Islet precursor cell (in vitro differentiated cells): ENCODE measurements at regions not wholly inside any gene's neighbourhood (a gene's known extent, or its start where the extent isn't known, plus 50 kb on each side); places are given as distances from the start of the nearest gene placed in this dataset.

ENCODE experiments used
- DNase-seq: peaks from one replicate; pipeline ENCODE4 v3.0.0-alpha.2; 2018

DNA sequence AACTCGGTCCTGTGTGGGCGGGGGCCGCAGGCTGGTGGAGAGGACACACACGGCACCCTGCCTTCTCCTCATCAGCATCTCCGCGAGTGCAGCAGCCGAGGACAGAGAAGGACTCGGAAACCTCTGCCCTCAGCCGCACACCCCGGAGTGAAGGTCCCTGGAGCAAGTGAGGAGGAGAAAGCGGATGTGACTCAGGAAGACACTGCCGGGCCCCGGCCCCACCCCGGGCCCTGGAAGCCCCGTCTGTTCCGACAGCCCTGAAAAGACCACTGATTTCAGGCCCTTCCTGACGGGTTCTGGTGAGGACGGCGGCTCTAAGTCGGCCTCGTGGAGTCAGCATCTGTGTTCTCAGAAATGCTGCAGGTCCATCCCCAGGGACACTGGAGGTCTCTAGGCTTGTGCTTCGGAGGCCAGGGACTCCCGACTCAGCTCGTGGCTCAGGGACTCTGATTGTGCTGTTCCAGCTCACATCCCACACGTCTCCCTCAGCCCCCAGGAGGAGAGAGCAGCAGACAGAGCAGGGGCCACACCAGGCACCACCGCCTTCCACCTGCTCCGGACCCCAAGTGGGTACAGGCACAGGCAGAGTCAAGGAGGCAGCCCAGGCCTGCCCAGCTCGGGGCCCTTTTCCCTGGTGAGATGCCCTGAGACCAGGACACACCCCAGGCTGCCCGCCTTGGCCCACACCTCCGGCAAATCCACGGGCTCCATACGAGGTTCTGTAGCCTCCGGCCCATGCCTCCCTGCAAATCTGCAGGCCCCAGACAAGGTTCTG is 134.5 kb upstream of the NKX1-1 start:
- DNase-seq = no peak

GRCh38 chr4:1539859-1540600 is 133.8 kb upstream of the NKX1-1 start:
- no peak for DNase-seq

DNA sequence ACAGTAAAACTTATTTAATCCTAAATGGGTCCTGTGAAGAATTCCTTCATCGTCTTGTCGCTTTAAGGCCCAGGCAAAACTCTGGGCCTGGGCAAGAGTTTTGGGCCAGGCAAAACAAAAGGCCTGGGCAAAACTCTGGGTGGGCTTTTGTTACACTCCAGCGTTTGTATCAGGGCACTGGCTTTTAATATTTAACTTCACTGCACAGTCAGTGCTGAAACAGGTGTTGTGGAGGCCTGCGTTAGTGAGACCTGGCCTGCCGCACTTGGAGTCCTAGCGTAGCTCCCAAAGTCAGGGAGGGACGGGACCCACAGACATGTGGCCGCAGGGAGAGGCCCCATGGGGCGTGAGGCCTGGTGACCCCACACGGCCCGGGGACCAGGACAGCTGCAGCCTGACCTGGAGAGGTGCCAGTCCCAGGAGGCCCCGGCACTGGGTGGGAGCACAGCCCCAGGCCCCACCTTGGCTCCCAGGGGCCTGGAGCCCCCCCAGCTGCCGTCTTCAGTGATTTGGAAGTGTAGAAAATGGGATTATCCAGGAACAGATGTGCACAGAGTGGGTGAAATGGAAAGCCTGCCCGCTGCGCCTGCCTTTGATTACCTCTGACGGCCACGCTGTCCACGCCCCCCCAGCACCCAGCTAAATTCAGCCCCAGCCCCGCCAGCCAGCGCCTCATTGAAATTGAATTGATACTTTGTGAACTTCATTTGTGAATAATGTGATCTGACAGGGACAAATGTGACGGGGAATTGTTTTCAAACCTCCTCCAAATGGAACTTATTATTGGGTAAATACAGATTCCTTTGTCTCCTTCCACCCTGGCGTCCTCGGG is 132.9 kb upstream of the NKX1-1 start:
- no peak for DNase-seq

- DNase-seq = no peak
Measured at GRCh38 chr4:1538096-1538410, 131.8 kb upstream of the NKX1-1 start.

DNA sequence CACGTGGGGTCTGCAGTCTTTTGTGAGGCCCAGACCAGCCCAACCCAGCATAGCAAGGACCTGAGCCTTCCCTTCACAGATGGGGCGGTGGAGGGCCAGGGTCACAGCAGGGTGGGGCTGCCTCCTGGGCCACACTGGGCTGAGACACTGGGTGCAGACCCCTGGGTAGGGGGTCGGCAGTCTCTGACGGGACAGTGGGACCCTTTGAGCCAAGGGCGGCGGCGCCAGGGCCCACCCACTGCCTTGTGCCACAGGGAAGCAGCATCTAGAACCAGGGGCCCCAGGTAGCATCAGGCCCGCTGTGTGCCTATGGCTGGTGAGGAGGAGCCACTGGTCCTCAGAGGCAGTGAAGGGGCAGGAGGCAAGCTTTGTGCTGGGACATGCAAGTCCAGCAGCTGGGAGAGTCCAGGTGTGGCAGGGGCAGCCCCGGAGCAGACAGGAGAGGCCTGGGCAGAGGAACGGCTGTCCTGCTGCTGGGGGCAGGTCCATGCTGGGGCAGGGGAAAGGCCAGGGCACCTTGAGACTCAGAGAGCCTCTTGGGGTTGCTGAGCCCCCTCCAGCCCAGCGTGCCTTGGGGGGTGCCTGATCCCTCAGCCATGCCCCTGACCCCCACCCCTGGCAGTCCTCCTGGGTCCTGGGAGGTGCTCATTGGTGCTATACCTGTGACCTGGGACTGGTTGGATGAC is 131.3 kb upstream of the NKX1-1 start:
- no peak for DNase-seq

GRCh38 chr4:1536579-1537409 is 130.6 kb upstream of the NKX1-1 start:
- no peak for DNase-seq

- no peak for DNase-seq
Measured at GRCh38 chr4:1535926-1536578, 129.8 kb upstream of the NKX1-1 start.

DNA sequence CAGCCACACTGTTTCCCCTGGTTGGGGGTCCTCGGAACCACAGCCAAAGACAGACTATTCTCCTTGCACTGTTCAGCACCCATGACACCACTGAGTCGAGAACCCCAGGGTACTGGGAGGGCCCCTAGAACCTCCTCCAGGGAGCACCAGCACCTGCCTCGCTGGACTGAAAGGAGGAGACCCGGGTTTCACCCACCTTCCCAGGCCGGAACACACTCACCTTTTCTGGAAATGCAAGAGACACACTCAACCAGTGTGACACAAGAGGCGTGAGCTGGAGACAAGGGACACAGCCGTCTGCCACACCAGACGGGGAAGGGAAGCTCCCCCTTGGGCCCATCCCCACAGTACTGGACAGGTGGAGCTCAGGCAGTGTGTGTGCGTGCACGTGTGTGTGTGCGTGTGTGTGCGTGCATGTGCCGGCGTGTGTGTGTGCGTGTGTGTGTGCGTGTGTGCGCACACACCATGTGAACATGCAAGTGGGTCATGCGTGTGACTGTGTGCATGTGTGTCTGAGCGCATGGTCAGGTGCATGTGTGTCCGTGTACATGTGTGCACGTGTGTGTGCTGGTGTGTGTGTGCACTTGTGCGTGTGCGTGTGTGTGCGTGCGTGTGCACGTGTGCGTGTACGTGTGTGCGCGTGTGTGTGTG is 128.8 kb upstream of the NKX1-1 start:
- no peak for DNase-seq

- DNase-seq = no peak
Measured at GRCh38 chr4:1534095-1534872, 128.0 kb upstream of the NKX1-1 start.

DNA sequence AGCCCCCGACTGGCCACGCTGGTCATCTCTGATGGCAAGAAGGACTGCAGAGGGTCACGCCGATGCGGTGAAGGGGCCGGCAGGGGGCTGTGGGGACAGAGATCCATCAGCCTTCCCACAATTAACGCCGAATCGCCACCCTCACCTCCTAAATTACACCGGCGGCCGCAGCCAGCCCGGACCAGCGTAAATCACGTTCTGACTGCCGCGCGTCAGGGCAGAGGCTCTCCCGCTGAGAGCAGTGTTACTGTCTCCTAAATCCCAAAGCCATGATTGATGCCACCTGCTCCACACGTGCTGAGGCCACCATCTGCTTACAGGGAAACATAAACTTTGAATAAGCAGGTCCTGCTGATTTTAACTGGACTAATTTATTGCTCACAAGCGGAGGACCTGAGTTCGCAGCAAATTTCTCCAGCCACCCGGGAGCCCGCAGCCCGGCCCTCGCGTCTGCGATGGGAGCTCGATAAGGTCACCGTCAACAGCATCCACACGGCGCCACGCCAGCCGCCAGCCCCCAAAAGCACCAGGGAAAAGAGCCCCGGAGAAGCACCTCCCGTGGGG is 127.3 kb upstream of the NKX1-1 start:
- no peak for DNase-seq

- DNase-seq = no peak
Measured at GRCh38 chr4:1532549-1533395, 126.5 kb upstream of the NKX1-1 start.

- DNase-seq = no peak
Measured at GRCh38 chr4:1531683-1532548, 125.7 kb upstream of the NKX1-1 start.

DNA sequence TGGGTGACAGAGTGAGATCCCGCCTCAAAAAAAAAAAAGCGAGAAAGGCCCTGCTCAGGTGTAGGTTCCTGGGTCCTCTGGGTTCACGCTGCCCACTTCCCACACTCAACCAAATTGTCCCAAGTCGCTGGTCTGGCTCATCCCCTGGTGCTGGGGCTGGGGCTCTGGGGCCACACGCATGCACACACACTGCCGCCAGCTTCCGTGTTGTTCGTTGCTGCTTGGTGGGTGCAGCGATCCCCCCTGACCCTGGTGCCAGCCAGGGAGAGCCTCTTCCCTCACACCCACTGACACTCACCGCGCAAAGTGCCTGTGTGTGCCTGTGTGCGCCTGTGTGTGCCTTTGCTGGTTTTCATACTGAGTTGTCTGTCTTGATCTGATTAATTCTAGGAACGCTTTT is 124.1 kb upstream of the NKX1-1 start:
- no peak for DNase-seq

- no peak for DNase-seq
Measured at GRCh38 chr4:1524761-1525160, 118.5 kb upstream of the NKX1-1 start.

DNA sequence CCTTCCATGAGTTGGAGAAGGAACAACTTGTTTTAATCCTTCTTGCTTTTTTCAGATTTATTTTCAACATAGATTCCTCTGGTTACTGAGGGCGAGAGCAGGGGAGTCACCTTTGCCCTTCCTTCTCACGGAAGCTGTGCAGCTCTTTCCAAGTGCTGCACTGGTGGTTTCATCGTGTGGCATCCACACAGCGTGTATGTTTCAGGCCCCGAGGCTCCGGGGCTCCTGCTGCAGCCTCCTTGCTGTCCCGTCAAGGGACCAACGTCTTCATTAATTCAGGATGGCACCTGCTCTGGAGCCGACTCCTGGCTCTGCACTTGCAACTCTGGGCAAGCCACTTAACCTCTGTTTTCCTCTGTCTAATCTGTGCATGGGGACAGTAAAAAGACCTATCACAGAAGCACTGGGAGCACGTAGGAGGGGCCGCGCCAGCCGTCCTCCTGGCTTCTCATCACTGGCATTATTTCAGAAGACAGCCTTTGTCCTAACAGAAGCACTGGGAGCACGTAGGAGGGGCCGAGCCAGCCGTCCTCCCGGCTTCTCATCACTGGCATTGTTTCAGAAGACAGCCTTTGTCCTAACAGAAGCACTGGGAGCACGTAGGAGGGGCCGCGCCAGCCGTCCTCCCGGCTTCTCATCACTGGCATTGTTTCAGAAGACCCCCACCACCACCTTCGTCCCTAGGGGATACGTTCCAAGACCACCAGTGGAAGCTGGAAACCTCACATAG is 117.8 kb upstream of the NKX1-1 start:
- DNase-seq = no peak

GRCh38 chr4:1523506-1523905 is 117.3 kb upstream of the NKX1-1 start:
- DNase-seq = no peak

DNA sequence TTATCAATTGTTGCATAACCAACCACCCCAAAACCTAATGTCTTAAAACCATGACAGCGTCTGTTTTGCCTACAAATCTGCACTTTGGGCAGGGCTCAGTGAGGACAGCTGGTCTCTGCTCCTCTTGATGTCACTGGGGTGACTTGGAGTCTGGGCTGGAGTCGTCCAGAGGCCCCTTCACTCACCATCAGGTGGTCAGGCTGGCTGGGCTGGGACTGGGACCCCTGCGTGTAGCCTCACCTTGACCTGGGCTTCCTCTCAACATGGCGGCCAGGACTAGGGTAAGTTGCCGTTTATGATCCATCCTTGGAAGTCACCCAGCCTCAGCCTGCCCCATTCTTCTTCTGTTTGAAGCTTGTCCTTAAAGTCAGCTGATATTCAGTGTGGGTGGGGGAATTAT is 116.8 kb upstream of the NKX1-1 start:
- DNase-seq = no peak
